Skin epidermis (tissue), 12 donors: ENCODE measurements at regions not wholly inside any gene's neighbourhood (a gene's known extent, or its start where the extent isn't known, plus 50 kb on each side); places are given as distances from the start of the nearest gene placed in this dataset.
"Not testable (repeated sequence)": the region's sequence is repeated elsewhere in the genome, so short reads cannot be mapped to it uniquely, and the experiment has no call there.

Experiments used
- H3K27ac ChIP-seq, 21 experiments: fragments of 200-600 bp; sonication (generic) in 11 of 21; one replicate each; pipeline ENCODE4 v1.5.0; 2020; ENCODE audit warnings: mild to moderate bottlenecking in 3 of 21, inconsistent platforms in 2 of 21, moderate library complexity in 2 of 21
- H3K4me3 ChIP-seq, 7 experiments: fragments of 200-600 bp; sonication (generic) in 2 of 7; one replicate each; pipeline ENCODE4 v1.5.0; 2020; ENCODE audit warnings: inconsistent platforms in 2 of 7, mild to moderate bottlenecking in 2 of 7, moderate library complexity in 1 of 7

GRCh38 chr4:96379524-96379923, 539.6 kb downstream of the PDHA2 start:
- Histone ChIP-seq H3K4me3 (no peak overlapping the region), H3K27ac (no peak overlapping the region)

GRCh38 chr4:96380106-96380505, 540.2 kb downstream of the PDHA2 start:
- Histone ChIP-seq H3K4me3 (no peak overlapping the region), H3K27ac (no peak overlapping the region)

- no peak overlapping the region for H3K4me3 ChIP-seq
Measured at GRCh38 chr4:96383349-96383748, 543.5 kb downstream of the PDHA2 start.

GRCh38 chr4:96389770-96390169, 549.9 kb downstream of the PDHA2 start:
- no peak overlapping the region for H3K27ac ChIP-seq
- H3K4me3 ChIP-seq: no peak overlapping the region

More at GRCh38 chr4:96383349-96383748, 543.5 kb downstream of the PDHA2 start:
- H3K27ac ChIP-seq: no peak overlapping the region

- H3K27ac ChIP-seq: no peak overlapping the region
- no peak overlapping the region for H3K4me3 ChIP-seq
Measured at GRCh38 chr4:96390404-96390803, 550.5 kb downstream of the PDHA2 start.

- H3K4me3 ChIP-seq: no peak overlapping the region
- H3K27ac ChIP-seq: no peak overlapping the region
Measured at GRCh38 chr4:96395747-96396146, 555.9 kb downstream of the PDHA2 start.

- no peak overlapping the region for H3K4me3 ChIP-seq
- no peak overlapping the region for H3K27ac ChIP-seq
Measured at GRCh38 chr4:96406742-96407141, 566.8 kb downstream of the PDHA2 start.

GRCh38 chr4:96407225-96407624, 567.3 kb downstream of the PDHA2 start:
- Histone ChIP-seq H3K27ac (no peak overlapping the region), H3K4me3 (no peak overlapping the region)

- no peak overlapping the region for H3K27ac ChIP-seq
- no peak overlapping the region for H3K4me3 ChIP-seq
Measured at GRCh38 chr4:96407738-96408463, 568.0 kb downstream of the PDHA2 start.

- not testable (repeated sequence) for H3K27ac ChIP-seq, H3K4me3 ChIP-seq
Measured at GRCh38 chr4:96414853-96415252, 575.0 kb downstream of the PDHA2 start.

GRCh38 chr4:96429657-96430056, 589.8 kb downstream of the PDHA2 start:
- no peak overlapping the region for H3K4me3 ChIP-seq
- H3K27ac ChIP-seq: no peak overlapping the region

- no peak overlapping the region for H3K4me3 ChIP-seq
Measured at GRCh38 chr4:96431094-96431493, 591.2 kb downstream of the PDHA2 start.

GRCh38 chr4:96448315-96448872, 608.5 kb downstream of the PDHA2 start:
- H3K27ac ChIP-seq: no peak overlapping the region
- no peak overlapping the region for H3K4me3 ChIP-seq

More at GRCh38 chr4:96431094-96431493, 591.2 kb downstream of the PDHA2 start:
- no peak overlapping the region for H3K27ac ChIP-seq

GRCh38 chr4:96455045-96455720, 615.3 kb downstream of the PDHA2 start:
- Histone ChIP-seq H3K27ac (no peak overlapping the region), H3K4me3 (no peak overlapping the region)

- not testable (repeated sequence) for H3K4me3 ChIP-seq, H3K27ac ChIP-seq
Measured at GRCh38 chr4:96458031-96458430, 618.1 kb downstream of the PDHA2 start.

- Histone ChIP-seq H3K4me3 (no peak overlapping the region), H3K27ac (no peak overlapping the region)
Measured at GRCh38 chr4:96459105-96459504, 619.2 kb downstream of the PDHA2 start.

- H3K27ac ChIP-seq: no peak overlapping the region
- H3K4me3 ChIP-seq: no peak overlapping the region
Measured at GRCh38 chr4:96465834-96466233, 625.9 kb downstream of the PDHA2 start.

GRCh38 chr4:96471956-96472867, 632.3 kb downstream of the PDHA2 start:
- H3K27ac ChIP-seq: no peak overlapping the region
- H3K4me3 ChIP-seq: no peak overlapping the region

- no peak overlapping the region for H3K4me3 ChIP-seq
- no peak overlapping the region for H3K27ac ChIP-seq
Measured at GRCh38 chr4:96473246-96473645, 633.4 kb downstream of the PDHA2 start.
